Omental fat pad (tissue), 3 donors: ENCODE measurements at regions not wholly inside any gene's neighbourhood (a gene's known extent, or its start where the extent isn't known, plus 50 kb on each side); places are given as distances from the start of the nearest gene placed in this dataset.

Source experiments
- ATAC-seq: fragments of 150-250 bp; one replicate; pipeline ENCODE4 v1.9.1; 2016; ENCODE audit warnings: mild to moderate bottlenecking, moderate library complexity; ENCODE audit not compliant: low FRiP score
- DNase-seq: peaks from one replicate; pipeline ENCODE4 v3.0.0-alpha.2; 2019; ENCODE audit warnings: low spot score
- CTCF ChIP-seq, 3 donors: fragments of 450-650 bp; IDR thresholded peaks; one replicate each; pipeline ENCODE4 v1.5.1; 2016 to 2017; ENCODE audit warnings: antibody characterized with exemption in 3 of 3, mild to moderate bottlenecking in 3 of 3, moderate library complexity in 2 of 3

- ATAC-seq, result no peak
These were observed 258.0 kb upstream of the SEMA3A start for GRCh38 chr7:84452618-84453017.

GRCh38 chr7:84450772-84451171 lies 256.2 kb upstream of the SEMA3A start:
- no peak for ATAC-seq
- TF ChIP-seq CTCF (IDR thresholded peaks at IDR 0.05), result no peak

More at GRCh38 chr7:84452618-84453017, 258.0 kb upstream of the SEMA3A start:
- no peak for TF ChIP-seq CTCF (IDR thresholded peaks at IDR 0.05)
- DNase-seq, result no peak

GRCh38 chr7:84447636-84448293 lies 253.2 kb upstream of the SEMA3A start:
- DNase-seq (no peak), ATAC-seq (no peak)
- TF ChIP-seq CTCF (IDR thresholded peaks at IDR 0.05), result no peak

More at GRCh38 chr7:84450772-84451171, 256.2 kb upstream of the SEMA3A start:
- DNase-seq, result no peak

GRCh38 chr7:84446991-84447480 lies 252.4 kb upstream of the SEMA3A start:
- no peak for DNase-seq
- ATAC-seq, result no peak
- no peak for TF ChIP-seq CTCF (IDR thresholded peaks at IDR 0.05)

- ATAC-seq, result no peak
- TF ChIP-seq CTCF (IDR thresholded peaks at IDR 0.05), result no peak
- DNase-seq, result no peak
These were observed 231.2 kb upstream of the SEMA3A start for GRCh38 chr7:84425702-84426259.

DNA sequence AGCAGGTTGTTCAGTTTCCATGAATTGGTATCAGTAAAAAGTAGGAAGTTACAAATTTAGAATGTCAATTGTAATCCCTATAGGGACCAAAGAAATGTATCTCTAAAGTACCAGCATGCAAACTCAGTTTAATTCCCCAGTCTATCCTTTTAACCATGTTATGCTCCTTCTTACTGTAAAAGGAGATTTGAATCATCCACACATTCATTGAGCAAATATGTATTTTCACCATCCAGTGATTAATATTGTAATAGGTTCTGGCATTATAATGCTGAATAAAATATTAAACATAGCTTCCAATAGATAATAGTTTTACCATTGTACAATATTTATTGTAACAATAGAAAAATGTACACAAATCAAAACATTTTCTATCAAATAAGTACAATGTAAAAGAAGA lies 228.2 kb upstream of the SEMA3A start:
- DNase-seq (no peak), ATAC-seq (no peak)
- no peak for TF ChIP-seq CTCF (IDR thresholded peaks at IDR 0.05)
